ENCODE measurements at regions not wholly inside any gene's neighbourhood (a gene's known extent, or its start where the extent isn't known, plus 50 kb on each side); places are given as distances from the start of the nearest gene placed in this dataset.

DNA sequence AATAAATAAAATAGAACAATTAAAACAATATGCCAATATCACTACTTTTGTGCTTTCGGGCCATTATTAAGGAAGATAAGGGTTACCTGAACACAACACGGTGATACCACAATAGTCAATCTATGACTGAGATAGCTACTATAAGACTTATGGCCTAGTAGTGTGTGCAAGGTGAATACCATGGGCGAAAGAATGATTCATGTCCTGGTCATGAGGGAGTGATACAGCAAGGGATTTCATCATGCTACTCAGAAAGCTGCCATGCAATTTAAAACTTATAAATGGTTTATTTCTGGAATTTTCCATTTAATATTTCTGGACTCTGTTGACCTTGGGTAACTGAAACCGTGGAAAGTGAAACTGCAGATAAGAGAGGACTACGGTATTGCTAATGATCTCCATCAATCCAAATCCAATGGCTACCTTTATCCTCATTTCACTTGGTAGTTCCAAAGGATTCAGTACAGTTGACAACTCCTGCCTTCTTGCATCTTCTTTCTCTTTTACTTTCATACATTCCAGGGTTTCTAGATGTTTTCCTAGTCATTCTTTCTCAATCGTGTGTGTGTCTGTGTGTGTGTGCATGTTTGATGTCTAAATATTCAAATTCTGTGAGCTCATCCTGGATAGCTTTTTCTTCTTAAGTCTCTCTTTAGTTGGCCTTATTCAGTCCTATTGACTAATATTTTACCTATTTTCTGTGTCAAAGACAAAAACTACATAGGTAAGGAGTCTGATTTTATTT, 100.5 kb upstream of the MAGI2 start:
- TF ChIP-seq, protein P1, sequence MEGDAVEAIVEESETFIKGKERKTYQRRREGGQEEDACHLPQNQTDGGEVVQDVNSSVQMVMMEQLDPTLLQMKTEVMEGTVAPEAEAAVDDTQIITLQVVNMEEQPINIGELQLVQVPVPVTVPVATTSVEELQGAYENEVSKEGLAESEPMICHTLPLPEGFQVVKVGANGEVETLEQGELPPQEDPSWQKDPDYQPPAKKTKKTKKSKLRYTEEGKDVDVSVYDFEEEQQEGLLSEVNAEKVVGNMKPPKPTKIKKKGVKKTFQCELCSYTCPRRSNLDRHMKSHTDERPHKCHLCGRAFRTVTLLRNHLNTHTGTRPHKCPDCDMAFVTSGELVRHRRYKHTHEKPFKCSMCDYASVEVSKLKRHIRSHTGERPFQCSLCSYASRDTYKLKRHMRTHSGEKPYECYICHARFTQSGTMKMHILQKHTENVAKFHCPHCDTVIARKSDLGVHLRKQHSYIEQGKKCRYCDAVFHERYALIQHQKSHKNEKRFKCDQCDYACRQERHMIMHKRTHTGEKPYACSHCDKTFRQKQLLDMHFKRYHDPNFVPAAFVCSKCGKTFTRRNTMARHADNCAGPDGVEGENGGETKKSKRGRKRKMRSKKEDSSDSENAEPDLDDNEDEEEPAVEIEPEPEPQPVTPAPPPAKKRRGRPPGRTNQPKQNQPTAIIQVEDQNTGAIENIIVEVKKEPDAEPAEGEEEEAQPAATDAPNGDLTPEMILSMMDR (IDR thresholded peaks at IDR 0.05): no peak
- TF ChIP-seq POLR2A (IDR thresholded peaks at IDR 0.05): no peak

Measured in right lobe of liver (tissue), 4 donors.